T-helper 1 cell (primary cell): ENCODE measurements at regions not wholly inside any gene's neighbourhood (a gene's known extent, or its start where the extent isn't known, plus 50 kb on each side); places are given as distances from the start of the nearest gene placed in this dataset.

ENCODE experiments used
- DNase-seq, 5 donors: peaks; one replicate each; pipeline ENCODE4 v3.0.0-alpha.2; 2012 to 2020

GRCh38 chrX:45360571-45360970 lies 159.9 kb upstream of the DIPK2B start:
- no peak for DNase-seq

GRCh38 chrX:45358392-45358791 lies 157.7 kb upstream of the DIPK2B start:
- no peak for DNase-seq

- no peak for DNase-seq
Measured at GRCh38 chrX:45353456-45353855, 152.8 kb upstream of the DIPK2B start.

GRCh38 chrX:45352611-45353010 lies 151.9 kb upstream of the DIPK2B start:
- no peak for DNase-seq

GRCh38 chrX:45351478-45351877 lies 150.8 kb upstream of the DIPK2B start:
- no peak for DNase-seq

GRCh38 chrX:45348296-45348695 lies 147.6 kb upstream of the DIPK2B start:
- no peak for DNase-seq

GRCh38 chrX:45347877-45348276 lies 147.2 kb upstream of the DIPK2B start:
- DNase-seq, result no peak

GRCh38 chrX:45344594-45344993 lies 143.9 kb upstream of the DIPK2B start:
- DNase-seq, result no peak

GRCh38 chrX:45329217-45329616 lies 128.5 kb upstream of the DIPK2B start:
- no peak for DNase-seq

GRCh38 chrX:45324941-45325340 lies 124.3 kb upstream of the DIPK2B start:
- DNase-seq, result no peak

GRCh38 chrX:45323387-45323786 lies 122.7 kb upstream of the DIPK2B start:
- no peak for DNase-seq

GRCh38 chrX:45322820-45323219 lies 122.1 kb upstream of the DIPK2B start:
- DNase-seq, result no peak

- peak in 1 of 5 donors; percentile 4 for DNase-seq
Measured at GRCh38 chrX:45322382-45322781, 121.7 kb upstream of the DIPK2B start.

- DNase-seq, result no peak
Measured at GRCh38 chrX:45320191-45320590, 119.5 kb upstream of the DIPK2B start.

- no peak for DNase-seq
Measured at GRCh38 chrX:45309801-45310200, 109.1 kb upstream of the DIPK2B start.

- no peak for DNase-seq
Measured at GRCh38 chrX:45309096-45309495, 108.4 kb upstream of the DIPK2B start.

- no peak for DNase-seq
Measured at GRCh38 chrX:45306794-45307193, 106.1 kb upstream of the DIPK2B start.

GRCh38 chrX:45300638-45301037 lies 100.0 kb upstream of the DIPK2B start:
- DNase-seq, result no peak

- DNase-seq, result no peak
Measured at GRCh38 chrX:45295259-45295986, 94.7 kb upstream of the DIPK2B start.

GRCh38 chrX:45274576-45274975 lies 73.9 kb upstream of the DIPK2B start:
- no peak for DNase-seq

GRCh38 chrX:45267007-45267406 lies 66.3 kb upstream of the DIPK2B start:
- no peak for DNase-seq

GRCh38 chrX:45266456-45266855 lies 65.8 kb upstream of the DIPK2B start:
- DNase-seq, result no peak

- DNase-seq, result no peak
Measured at GRCh38 chrX:45264865-45265264, 64.2 kb upstream of the DIPK2B start.

GRCh38 chrX:45261471-45261870 lies 60.8 kb upstream of the DIPK2B start:
- no peak for DNase-seq

- no peak for DNase-seq
Measured at GRCh38 chrX:45261005-45261404, 60.3 kb upstream of the DIPK2B start.
